Body of pancreas (tissue), 4 donors: ENCODE measurements at regions not wholly inside any gene's neighbourhood (a gene's known extent, or its start where the extent isn't known, plus 50 kb on each side); places are given as distances from the start of the nearest gene placed in this dataset.

ENCODE experiments used
- ATAC-seq: fragments of 150-250 bp; one replicate; pipeline ENCODE4 v1.9.1; 2016
- DNase-seq, 4 donors: peaks; one replicate each; pipeline ENCODE4 v3.0.0-alpha.2; 2019
- H3K27ac ChIP-seq, 4 donors: fragments of 200-600 bp; sonication (generic); 1 replicate in 3 of 4; 2 replicates in 1 of 4; pipeline versions ENCODE4 v1.5.1 to v1.6.1; 2016 to 2019; ENCODE audit warnings: mild to moderate bottlenecking in 1 of 4, mixed read lengths in 1 of 4, moderate library complexity in 1 of 4
- H3K27me3 ChIP-seq, 2 donors: fragments of 200-600 bp; sonication (generic); one replicate each; pipeline ENCODE4 v1.6.0; 2016; ENCODE audit warnings: mild to moderate bottlenecking in 1 of 2
- H3K36me3 ChIP-seq, 2 donors: fragments of 200-600 bp; sonication (generic); replicated peaks in 1 of 2; 2 replicates each; pipeline ENCODE4 v1.5.1; 2016; ENCODE audit warnings: low read depth in 2 of 2; ENCODE audit not compliant: insufficient read depth in 1 of 2
- H3K4me1 ChIP-seq: fragments of 200-600 bp; sonication (generic); one replicate; pipeline ENCODE4 v1.6.0; 2016
- H3K4me3 ChIP-seq, 2 donors: fragments of 200-600 bp; sonication (generic); 1 replicate in 1 of 2; 2 replicates in 1 of 2; pipeline ENCODE4 v1.5.1; 2016 to 2019
- H3K9me3 ChIP-seq, 3 donors: fragments of 200-600 bp; sonication (generic); 1 replicate in 2 of 3; 2 replicates in 1 of 3; pipeline ENCODE4 v1.5.1; 2016
- CTCF ChIP-seq, 7 experiments: fragments of 450-650 bp in 4 of 7; fragments of 200-600 bp in 3 of 7; sonication (generic) in 3 of 7; IDR thresholded peaks; one replicate each; pipeline ENCODE4 v1.5.1; 2016 to 2019; ENCODE audit warnings: antibody characterized with exemption in 7 of 7
- POLR2A ChIP-seq, 3 donors: fragments of 450-650 bp; IDR thresholded peaks; one replicate each; pipeline ENCODE4 v1.6.1; 2016; ENCODE audit warnings: antibody characterized with exemption in 3 of 3, mild to moderate bottlenecking in 2 of 3
- WGBS, 2 donors: methylation state at CpG; one replicate each; pipeline ENCODE4 v1.1.5; 2017; 5-methylcytosine and 5-hydroxymethylcytosine counted together
- intact Hi-C: fragments of 100-400 bp; cut with DNase I; formaldehyde crosslinking; loops from one replicate; pipeline ENCODE4 v1.15.1; 2023

GRCh38 chr6:159359581-159360297 is 190.5 kb downstream of the FNDC1 start:
- DNase-seq = no peak
- Histone ChIP-seq H3K4me1 (no peaks in the 10 kb centered on the region), H3K4me3 (no peak overlapping the region), H3K27me3 (no peaks in the 10 kb centered on the region), H3K27ac (no peak overlapping the region), H3K36me3 (no peaks in the 10 kb centered on the region), H3K9me3 (no peaks in the 10 kb centered on the region)
- WGBS, 2 donors = 54 to 60% methylated on average over 8 of the region's 8 CpGs
- TF ChIP-seq CTCF (IDR thresholded peaks at IDR 0.05) (no peak), POLR2A (IDR thresholded peaks at IDR 0.05) (no peak)
- intact Hi-C loops = no loop called here
- ATAC-seq = no peak

- no peaks in the 10 kb centered on the region for H3K27me3 ChIP-seq
- no peaks in the 10 kb centered on the region for H3K9me3 ChIP-seq
- ATAC-seq (no peak), DNase-seq (no peak)
- H3K36me3 ChIP-seq = no peaks in the 10 kb centered on the region
- 55 to 70% methylated on average over 4 of the region's 4 CpGs for WGBS, 2 donors
- no peak overlapping the region for H3K4me3 ChIP-seq
- intact Hi-C loops = no loop called here
- TF ChIP-seq POLR2A (IDR thresholded peaks at IDR 0.05) (no peak), CTCF (IDR thresholded peaks at IDR 0.05) (no peak)
- H3K4me1 ChIP-seq = no peaks in the 10 kb centered on the region
- no peak overlapping the region for H3K27ac ChIP-seq
Observed at GRCh38 chr6:159358562-159358961, 189.4 kb downstream of the FNDC1 start.

- DNase-seq = no peak
- H3K9me3 ChIP-seq = no peaks in the 10 kb centered on the region
- intact Hi-C loops = no loop called here
- no peak overlapping the region for H3K4me3 ChIP-seq
- no peak for TF ChIP-seq POLR2A (IDR thresholded peaks at IDR 0.05)
- no peak for TF ChIP-seq CTCF (IDR thresholded peaks at IDR 0.05)
- H3K27me3 ChIP-seq = no peaks in the 10 kb centered on the region
- H3K27ac ChIP-seq = no peak overlapping the region
- ATAC-seq = no peak
- no peaks in the 10 kb centered on the region for H3K4me1 ChIP-seq
- 43 to 47% methylated on average over 7 of the region's 7 CpGs for WGBS, 2 donors
- H3K36me3 ChIP-seq = no peaks in the 10 kb centered on the region
Observed at GRCh38 chr6:159357211-159357915, 188.2 kb downstream of the FNDC1 start.

DNA sequence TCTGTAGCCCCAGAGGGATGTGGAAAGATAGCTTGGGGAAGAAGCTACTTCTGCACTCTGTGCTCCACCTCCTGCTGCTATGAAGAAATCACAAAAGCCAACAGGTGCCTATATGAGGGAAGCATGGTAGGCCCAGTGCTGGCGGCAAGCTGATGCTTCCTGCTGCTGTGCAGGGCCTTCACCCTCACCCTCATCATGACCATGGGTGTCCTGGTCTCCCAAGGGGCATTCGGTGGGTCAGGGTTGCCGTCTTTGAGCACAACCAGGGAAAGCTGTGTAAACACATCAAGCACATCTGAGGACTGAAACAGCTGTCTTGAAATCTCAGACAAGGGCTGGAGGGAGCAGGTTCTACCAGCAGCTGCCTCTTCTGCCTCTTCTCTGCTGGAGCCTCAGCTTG is 184.0 kb downstream of the FNDC1 start:
- Histone ChIP-seq H3K27ac (no peak overlapping the region), H3K4me1 (no peaks in the 10 kb centered on the region), H3K9me3 (no peaks in the 10 kb centered on the region), H3K27me3 (no peaks in the 10 kb centered on the region), H3K4me3 (no peak overlapping the region), H3K36me3 (no peaks in the 10 kb centered on the region)
- intact Hi-C loops = no loop called here
- 58 to 63% methylated on average over 2 to 3 of the region's 3 CpGs for WGBS, 2 donors
- no peak for ATAC-seq
- TF ChIP-seq POLR2A (IDR thresholded peaks at IDR 0.05) (no peak), CTCF (IDR thresholded peaks at IDR 0.05) (no peak)
- no peak for DNase-seq

DNA sequence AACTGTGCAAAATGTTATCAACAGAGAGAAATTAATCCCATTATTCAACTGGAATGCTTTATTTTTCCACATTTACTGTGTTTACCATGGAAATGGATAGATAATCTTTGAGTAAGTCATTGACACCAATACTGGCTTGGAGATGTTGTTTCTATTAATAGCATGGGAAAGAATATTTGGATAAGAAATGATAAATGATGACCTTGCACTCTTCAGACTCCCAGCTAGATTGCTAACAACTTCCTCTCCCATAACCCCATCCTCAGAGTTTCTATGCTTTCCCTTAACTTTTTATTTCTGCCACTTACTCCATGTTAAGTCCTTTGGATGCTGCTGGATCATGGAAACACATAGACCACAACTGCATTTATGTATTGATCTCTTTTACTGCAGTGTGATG is 182.5 kb downstream of the FNDC1 start:
- no peak for TF ChIP-seq POLR2A (IDR thresholded peaks at IDR 0.05)
- TF ChIP-seq CTCF (IDR thresholded peaks at IDR 0.05) = no peak
- no peaks in the 10 kb centered on the region for H3K9me3 ChIP-seq
- ATAC-seq (no peak), DNase-seq (no peak)
- no peak overlapping the region for H3K4me3 ChIP-seq
- H3K36me3 ChIP-seq = no peaks in the 10 kb centered on the region
- no peaks in the 10 kb centered on the region for H3K27me3 ChIP-seq
- H3K4me1 ChIP-seq = no peaks in the 10 kb centered on the region
- no peak overlapping the region for H3K27ac ChIP-seq
- intact Hi-C loops = no loop called here
